PC-3 (cell line): ENCODE measurements at regions not wholly inside any gene's neighbourhood (a gene's known extent, or its start where the extent isn't known, plus 50 kb on each side); places are given as distances from the start of the nearest gene placed in this dataset.

Experiments
- ATAC-seq: fragments of 200-7000 bp; cut with Tn5 transposase; 2 replicates; pipeline ENCODE4 v1.9.1; 2020; ENCODE audit warnings: mild to moderate bottlenecking, moderate library complexity
- BruUV-seq: library from RNA; stranded (reverse); fragments of 400-500 nt; replicated peaks from 2 replicates; lab custom pipeline; 2021; lab: Mats Ljungman, UMichigan
- CTCF ChIA-PET: fragments of 300-600 bp; sonication (Branson Sonifier 250); formaldehyde crosslinking; loops from one replicate; lab custom pipeline; 2022; ENCODE audit warnings: antibody characterized with exemption; lab: Charles Lee
- POLR2A ChIA-PET: fragments of 300-600 bp; sonication (Branson Sonifier 250); formaldehyde crosslinking; loops from one replicate; lab custom pipeline; 2022; ENCODE audit warnings: antibody characterized with exemption; ENCODE audit not compliant: unreplicated experiment; lab: Charles Lee
- DNase-seq: peaks from one replicate; pipeline ENCODE4 v3.0.0-alpha.2; 2015
- H2AFZ ChIP-seq: fragments of 300-600 bp; sonication (generic); 2 replicates; pipeline ENCODE4 v1.6.0; 2016; ENCODE audit warnings: antibody characterized with exemption, low read length
- H3F3A ChIP-seq: fragments of 300-600 bp; sonication (generic); one replicate; pipeline ENCODE4 v1.6.0; 2017; ENCODE audit warnings: antibody characterized with exemption, low read length, control low read depth, mild to moderate bottlenecking; ENCODE audit not compliant: unreplicated experiment
- H3K27ac ChIP-seq: fragments of 300-600 bp; sonication (generic); 2 replicates; pipeline ENCODE4 v1.5.1; 2016; ENCODE audit warnings: mild to moderate bottlenecking, low read length
- H3K27me3 ChIP-seq: fragments of 300-600 bp; sonication (generic); 2 replicates; pipeline ENCODE4 v1.6.1; 2016; ENCODE audit warnings: low read length, mixed read lengths
- H3K36me3 ChIP-seq: fragments of 300-600 bp; sonication (generic); 2 replicates; pipeline ENCODE4 v1.6.1; 2016; ENCODE audit warnings: low read depth, mixed run types, low read length, mixed read lengths
- H3K4me1 ChIP-seq: fragments of 300-600 bp; sonication (generic); 2 replicates; pipeline ENCODE4 v1.5.1; 2016; ENCODE audit warnings: low read length; ENCODE audit not compliant: insufficient read depth
- H3K4me2 ChIP-seq: fragments of 300-600 bp; sonication (generic); 2 replicates; pipeline ENCODE4 v1.6.0; 2016; ENCODE audit warnings: low read length
- H3K4me3 ChIP-seq: fragments of 300-600 bp; sonication (generic); 2 replicates; pipeline ENCODE4 v1.5.1; 2016; ENCODE audit warnings: mild to moderate bottlenecking, low read length, mixed read lengths
- H3K79me2 ChIP-seq: fragments of 300-600 bp; sonication (generic); 2 replicates; pipeline ENCODE4 v1.6.1; 2017; ENCODE audit warnings: low read length, mixed read lengths
- H3K9ac ChIP-seq: fragments of 300-600 bp; sonication (generic); 2 replicates; pipeline ENCODE4 v1.6.0; 2016; ENCODE audit warnings: mild to moderate bottlenecking, low read length
- H3K9me2 ChIP-seq: fragments of 300-600 bp; sonication (generic); replicated peaks from 2 replicates; pipeline ENCODE4 v1.6.1; 2016; ENCODE audit warnings: mixed run types, low read length, mixed read lengths
- H3K9me3 ChIP-seq: fragments of 300-600 bp; sonication (generic); 2 replicates; pipeline ENCODE4 v1.6.1; 2016; ENCODE audit warnings: low read length, mixed read lengths
- H4K20me1 ChIP-seq: fragments of 300-600 bp; sonication (generic); 2 replicates; pipeline ENCODE4 v1.6.1; 2016; ENCODE audit warnings: low read length, mixed read lengths
- CTCF ChIP-seq: fragments of 300-600 bp; sonication (generic); conservative IDR thresholded peaks from 2 replicates; pipeline ENCODE4 v1.5.1; 2017; ENCODE audit warnings: antibody characterized with exemption, low read depth, mild to moderate bottlenecking, low read length
- EZH2 ChIP-seq: fragments of 300-600 bp; sonication (generic); IDR thresholded peaks from one replicate; pipeline ENCODE4 v1.6.1; 2017; ENCODE audit warnings: antibody characterized with exemption, mild to moderate bottlenecking, low read length; ENCODE audit not compliant: unreplicated experiment
- EZH2phosphoT487 ChIP-seq: fragments of 300-600 bp; sonication (generic); IDR thresholded peaks from 2 replicates; pipeline ENCODE4 v1.6.1; 2018; ENCODE audit warnings: mild to moderate bottlenecking, antibody characterized with exemption, low read length, borderline replicate concordance
- intact Hi-C: fragments of 100-400 bp; cut with micrococcal nuclease; formaldehyde crosslinking; loops from 2 replicates; pipeline ENCODE4 v1.9.0; 2023

DNA sequence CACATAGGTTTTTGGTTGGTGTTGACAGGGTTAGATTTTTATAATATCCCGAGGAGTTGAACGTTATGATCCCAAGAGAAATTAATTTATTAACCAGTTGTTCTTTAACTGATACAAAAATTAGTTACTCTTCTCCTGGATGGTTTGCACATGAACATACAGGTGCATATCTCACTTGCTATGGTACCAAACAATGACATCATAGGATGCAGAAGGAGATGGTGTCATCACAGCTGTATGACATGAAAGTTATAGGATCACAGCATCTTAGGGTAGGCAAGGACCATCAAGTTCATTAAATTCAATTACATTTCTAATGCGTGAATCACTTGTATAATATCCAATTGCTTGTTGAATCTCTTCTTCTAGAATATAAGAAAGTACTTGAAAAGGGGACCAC is 175.8 kb downstream of the PAH start:
- H3K9ac ChIP-seq, result no peak overlapping the region
- no peak overlapping the region for H3K4me3 ChIP-seq
- no TSS peak for BruUV-seq
- no peaks in the 10 kb centered on the region for H3K27me3 ChIP-seq
- no peak for DNase-seq
- no peaks in the 10 kb centered on the region for H3K79me2 ChIP-seq
- TF ChIP-seq CTCF, result no peak
- TF ChIP-seq EZH2phosphoT487, result no peak
- TF ChIP-seq EZH2, result no peak
- no peak overlapping the region for H3K27ac ChIP-seq
- H3K36me3 ChIP-seq, result no peaks in the 10 kb centered on the region
- H3K9me3 ChIP-seq, result 0 out of 2 replicates have a peak, but pooled peaks cover 4% of the 10 kb centered on the region
- POLR2A ChIA-PET, result no interaction called here
- H4K20me1 ChIP-seq, result no peaks in the 10 kb centered on the region
- intact Hi-C loops, result no loop called here
- no peaks in the 10 kb centered on the region for H3K9me2 ChIP-seq
- CTCF ChIA-PET, result no interaction called here
- no peak for ATAC-seq
- no peaks in the 10 kb centered on the region for H3K4me1 ChIP-seq
- H2AFZ ChIP-seq, result no peak overlapping the region
- H3K4me2 ChIP-seq, result no peak overlapping the region
- H3F3A ChIP-seq, result no peaks in the 10 kb centered on the region

GRCh38 chr12:102740141-102740955 is 176.7 kb downstream of the PAH start:
- no peaks in the 10 kb centered on the region for H3K9me2 ChIP-seq
- intact Hi-C loops, result no loop called here
- no peak overlapping the region for H3K4me2 ChIP-seq
- H3K9ac ChIP-seq, result no peak overlapping the region
- H4K20me1 ChIP-seq, result no peaks in the 10 kb centered on the region
- POLR2A ChIA-PET, result no interaction called here
- H3K79me2 ChIP-seq, result no peaks in the 10 kb centered on the region
- H3K4me1 ChIP-seq, result no peaks in the 10 kb centered on the region
- DNase-seq, result peak; percentile 15
- no peaks in the 10 kb centered on the region for H3F3A ChIP-seq
- BruUV-seq, result no TSS peak
- TF ChIP-seq EZH2 (no peak), EZH2phosphoT487 (no peak), CTCF (peak; percentile 28; the same call in 1 of the 2 replicates)
- H3K36me3 ChIP-seq, result no peaks in the 10 kb centered on the region
- 0 out of 2 replicates have a peak, but pooled peaks cover 4% of the 10 kb centered on the region for H3K9me3 ChIP-seq
- no peaks in the 10 kb centered on the region for H3K27me3 ChIP-seq
- CTCF ChIA-PET, result no interaction called here
- ATAC-seq, result no peak
- no peak overlapping the region for H3K4me3 ChIP-seq
- H3K27ac ChIP-seq, result no peak overlapping the region
- no peak overlapping the region for H2AFZ ChIP-seq

- no TSS peak for BruUV-seq
These were observed 180.7 kb downstream of the PAH start for GRCh38 chr12:102736328-102736727.

More at GRCh38 chr12:102736328-102736727, 180.7 kb downstream of the PAH start:
- Histone ChIP-seq H3K4me3 (no peak overlapping the region), H3K79me2 (no peaks in the 10 kb centered on the region), H3K9me2 (no peaks in the 10 kb centered on the region), H3K9ac (no peak overlapping the region), H3F3A (no peaks in the 10 kb centered on the region), H3K27ac (no peak overlapping the region), H4K20me1 (no peaks in the 10 kb centered on the region), H3K36me3 (no peaks in the 10 kb centered on the region), H3K9me3 (peaks cover 9% of the 10 kb centered on the region), H3K4me2 (no peak overlapping the region), H3K4me1 (no peaks in the 10 kb centered on the region), H3K27me3 (no peaks in the 10 kb centered on the region), H2AFZ (no peak overlapping the region)
- TF ChIP-seq EZH2phosphoT487 (no peak), EZH2 (no peak), CTCF (no peak)
- ChIA-PET POLR2A (no interaction called here), CTCF (no interaction called here)
- intact Hi-C loops, result no loop called here
- DNase-seq (no peak), ATAC-seq (no peak)
